ENCODE measurements at regions not wholly inside any gene's neighbourhood (a gene's known extent, or its start where the extent isn't known, plus 50 kb on each side); places are given as distances from the start of the nearest gene placed in this dataset.
"Not testable (repeated sequence)": the region's sequence is repeated elsewhere in the genome, so short reads cannot be mapped to it uniquely, and the experiment has no call there.

- DNase-seq (ENCODE audit: low read depth), result no peak
- no peak for TF ChIP-seq MYC (IDR thresholded peaks at IDR 0.05; ENCODE audit: low read depth, low read length)
- no peak for TF ChIP-seq POLR2A (IDR thresholded peaks at IDR 0.05; ENCODE audit: extremely low read depth, insufficient read length)
- TF ChIP-seq MAX (IDR thresholded peaks at IDR 0.05; ENCODE audit: low read depth, low read length), result no peak
- no peak for TF ChIP-seq CTCF (IDR thresholded peaks at IDR 0.05; ENCODE audit: low read depth, low read length)
- H3K4me3 ChIP-seq (ENCODE audit: low read depth, low read length), result no peak overlapping the region
Observed at GRCh38 chr6:105678516-105678915, 275.6 kb upstream of the PREP start.

- TF ChIP-seq MAX (IDR thresholded peaks at IDR 0.05; ENCODE audit: low read depth, low read length), result no peak
- no peak for TF ChIP-seq POLR2A (IDR thresholded peaks at IDR 0.05; ENCODE audit: extremely low read depth, insufficient read length)
- no peak for TF ChIP-seq MYC (IDR thresholded peaks at IDR 0.05; ENCODE audit: low read depth, low read length)
- no peak for TF ChIP-seq CTCF (IDR thresholded peaks at IDR 0.05; ENCODE audit: low read depth, low read length)
- H3K4me3 ChIP-seq (ENCODE audit: low read depth, low read length), result no peak overlapping the region
- no peak for DNase-seq (ENCODE audit: low read depth)
Observed at GRCh38 chr6:105677671-105678475, 275.0 kb upstream of the PREP start.

GRCh38 chr6:105676857-105677256, 274.0 kb upstream of the PREP start:
- DNase-seq (ENCODE audit: low read depth), result no peak
- H3K4me3 ChIP-seq (ENCODE audit: low read depth, low read length), result no peak overlapping the region
- TF ChIP-seq MAX (IDR thresholded peaks at IDR 0.05; ENCODE audit: low read depth, low read length) (no peak), CTCF (IDR thresholded peaks at IDR 0.05; ENCODE audit: low read depth, low read length) (no peak), MYC (IDR thresholded peaks at IDR 0.05; ENCODE audit: low read depth, low read length) (no peak), POLR2A (IDR thresholded peaks at IDR 0.05; ENCODE audit: extremely low read depth, insufficient read length) (no peak)

GRCh38 chr6:105675715-105676397, 273.0 kb upstream of the PREP start:
- H3K4me3 ChIP-seq (ENCODE audit: low read depth, low read length), result no peak overlapping the region
- peak; percentile 34 for DNase-seq (ENCODE audit: low read depth)
- no peak for TF ChIP-seq MYC (IDR thresholded peaks at IDR 0.05; ENCODE audit: low read depth, low read length)
- TF ChIP-seq POLR2A (IDR thresholded peaks at IDR 0.05; ENCODE audit: extremely low read depth, insufficient read length), result no peak

GRCh38 chr6:105672856-105673538, 270.1 kb upstream of the PREP start:
- not testable (repeated sequence) for H3K4me3 ChIP-seq (ENCODE audit: low read depth, low read length); DNase-seq (ENCODE audit: low read depth)

- no peak for TF ChIP-seq MYC (IDR thresholded peaks at IDR 0.05; ENCODE audit: low read depth, low read length)
- no peak overlapping the region for H3K4me3 ChIP-seq (ENCODE audit: low read depth, low read length)
- no peak for DNase-seq (ENCODE audit: low read depth)
Observed at GRCh38 chr6:105669232-105669631, 266.4 kb upstream of the PREP start.

GRCh38 chr6:105667056-105667455, 264.2 kb upstream of the PREP start:
- no peak overlapping the region for H3K4me3 ChIP-seq (ENCODE audit: low read depth, low read length)
- DNase-seq (ENCODE audit: low read depth), result no peak
- no peak for TF ChIP-seq POLR2A (IDR thresholded peaks at IDR 0.05; ENCODE audit: extremely low read depth, insufficient read length)
- no peak for TF ChIP-seq CTCF (IDR thresholded peaks at IDR 0.05; ENCODE audit: low read depth, low read length)
- no peak for TF ChIP-seq MYC (IDR thresholded peaks at IDR 0.05; ENCODE audit: low read depth, low read length)
- no peak for TF ChIP-seq MAX (IDR thresholded peaks at IDR 0.05; ENCODE audit: low read depth, low read length)
